H1 (cell line): ENCODE measurements at regions not wholly inside any gene's neighbourhood (a gene's known extent, or its start where the extent isn't known, plus 50 kb on each side); places are given as distances from the start of the nearest gene placed in this dataset.

Source experiments
- E2F6 ChIP-seq: IDR thresholded peaks from 2 replicates; pipeline ENCODE4 v1.6.1; 2012; ENCODE audit warnings: inconsistent platforms
- EP300 ChIP-seq, 2 experiments: IDR thresholded peaks; 1 replicate in 1 of 2; 2 replicates in 1 of 2; pipeline ENCODE4 v1.6.1; 2011 to 2012; ENCODE audit warnings: low read depth in 2 of 2, low read length in 2 of 2, mild to moderate bottlenecking in 2 of 2, borderline replicate concordance in 1 of 2, inconsistent platforms in 1 of 2, moderate library complexity in 1 of 2
- JUN ChIP-seq: IDR thresholded peaks from 2 replicates; pipeline ENCODE4 v1.6.1; 2011; ENCODE audit warnings: low read depth, mild to moderate bottlenecking, improper control_type of control experiment, low read length
- PHF8 ChIP-seq: fragments of 200-600 bp; sonication (generic); conservative IDR thresholded peaks from 2 replicates; pipeline ENCODE4 v1.7.1; 2012; ENCODE audit warnings: low read depth, mild to moderate bottlenecking, inconsistent platforms, low read length, moderate library complexity
- SIN3A ChIP-seq, 2 experiments: IDR thresholded peaks in 1 of 2; conservative IDR thresholded peaks in 1 of 2; 2 replicates each; pipeline ENCODE4 v1.6.1; 2011 to 2012; ENCODE audit warnings: low read length in 2 of 2, improper control_type of control experiment in 1 of 2, low read depth in 1 of 2, mild to moderate bottlenecking in 1 of 2
- SIRT6 ChIP-seq: IDR thresholded peaks from one replicate; pipeline ENCODE4 v1.7.1; 2012; ENCODE audit warnings: low read length, inconsistent platforms
- SRF ChIP-seq: IDR thresholded peaks from 2 replicates; pipeline ENCODE4 v1.6.1; 2011; ENCODE audit warnings: mild to moderate bottlenecking, low read depth, low read length, moderate library complexity
- SUZ12 ChIP-seq: fragments of 200-600 bp; sonication (generic); IDR thresholded peaks from 2 replicates; pipeline ENCODE4 v1.6.1; 2012; ENCODE audit warnings: mild to moderate bottlenecking, inconsistent platforms, low read length, moderate library complexity, mixed read lengths

- TF ChIP-seq PHF8 (no peak), SUZ12 (no peak), JUN (no peak), E2F6 (no peak), SRF (no peak), SIRT6 (no peak), SIN3A (conservative IDR thresholded peaks at IDR 0.05 in 1 of 2, IDR thresholded peaks at IDR 0.05 in 1 of 2; ENCODE audit: low read depth in 1 of 2, low read length in 2 of 2) (no peak), EP300 (IDR thresholded peaks at IDR 0.05; ENCODE audit: borderline replicate concordance in 1 of 2, low read depth in 2 of 2, low read length in 2 of 2) (no peak)
These were observed 512.7 kb upstream of the PAPPA start (continued) for GRCh38 chr9:115640887-115641286.
